CD4-positive, alpha-beta T cell treated with Interleukin-21 for 1 hour (primary cell): ENCODE measurements at regions not wholly inside any gene's neighbourhood (a gene's known extent, or its start where the extent isn't known, plus 50 kb on each side); places are given as distances from the start of the nearest gene placed in this dataset.

Experiments used
- DNase-seq: peaks from one replicate; pipeline ENCODE4 v3.0.0-alpha.2; 2020

GRCh38 chr4:79528241-79528706 lies 120.2 kb upstream of the GK2 start:
- no peak for DNase-seq

- no peak for DNase-seq
These were observed 118.9 kb upstream of the GK2 start for GRCh38 chr4:79526641-79527565.

GRCh38 chr4:79516114-79516513 lies 108.1 kb upstream of the GK2 start:
- no peak for DNase-seq

GRCh38 chr4:79514621-79515329 lies 106.7 kb upstream of the GK2 start:
- DNase-seq, result no peak

GRCh38 chr4:79513576-79513975 lies 105.5 kb upstream of the GK2 start:
- DNase-seq, result no peak

GRCh38 chr4:79512363-79512762 lies 104.3 kb upstream of the GK2 start:
- no peak for DNase-seq

- no peak for DNase-seq
These were observed 94.1 kb upstream of the GK2 start for GRCh38 chr4:79502081-79502480.

GRCh38 chr4:79498282-79498681 lies 90.3 kb upstream of the GK2 start:
- DNase-seq, result no peak

GRCh38 chr4:79497001-79497400 lies 89.0 kb upstream of the GK2 start:
- DNase-seq, result no peak

GRCh38 chr4:79495447-79495846 lies 87.4 kb upstream of the GK2 start:
- DNase-seq, result no peak

- no peak for DNase-seq
These were observed 84.1 kb upstream of the GK2 start for GRCh38 chr4:79492148-79492547.

GRCh38 chr4:79489506-79489905 lies 81.5 kb upstream of the GK2 start:
- DNase-seq, result no peak

- DNase-seq, result no peak
These were observed 68.2 kb upstream of the GK2 start for GRCh38 chr4:79476196-79476595.

- DNase-seq, result no peak
These were observed 65.4 kb upstream of the GK2 start for GRCh38 chr4:79473439-79473724.

- DNase-seq, result no peak
These were observed 64.8 kb upstream of the GK2 start for GRCh38 chr4:79472693-79473438.

GRCh38 chr4:79472036-79472435 lies 64.0 kb upstream of the GK2 start:
- DNase-seq, result no peak

GRCh38 chr4:79471309-79471708 lies 63.3 kb upstream of the GK2 start:
- no peak for DNase-seq

GRCh38 chr4:79467246-79467932 lies 59.4 kb upstream of the GK2 start:
- no peak for DNase-seq

- no peak for DNase-seq
These were observed 58.6 kb upstream of the GK2 start for GRCh38 chr4:79466621-79467020.
